AG20443 (cell line): ENCODE measurements at regions not wholly inside any gene's neighbourhood (a gene's known extent, or its start where the extent isn't known, plus 50 kb on each side); places are given as distances from the start of the nearest gene placed in this dataset.
A peak's percentile ranks its signal among the peaks of the same experiment; 100 is the strongest.
"Not testable (repeated sequence)": the region's sequence is repeated elsewhere in the genome, so short reads cannot be mapped to it uniquely, and the experiment has no call there.

Experiments
- DNase-seq: peaks from one replicate; pipeline ENCODE4 v3.0.0; 2012; ENCODE audit warnings: low spot score, mixed read lengths

DNA sequence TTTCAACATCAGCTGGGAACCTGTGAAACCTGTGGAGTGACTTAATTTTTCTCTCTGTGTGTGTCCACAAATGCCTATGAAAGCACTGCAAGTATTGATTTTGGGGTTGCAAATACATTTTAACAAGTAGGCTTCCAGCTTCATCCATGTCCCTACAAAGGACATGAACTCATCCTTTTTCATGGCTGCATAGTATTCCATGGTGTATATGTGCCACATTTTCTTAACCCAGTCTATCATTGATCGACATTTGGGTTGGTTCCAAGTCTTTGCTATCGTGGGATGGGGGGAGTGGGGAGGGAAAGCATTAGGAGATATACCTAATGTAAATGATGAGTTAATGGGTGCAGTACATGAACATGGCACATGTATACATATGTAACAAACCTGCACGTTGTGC is 711.3 kb downstream of the LTN1 start:
- DNase-seq: not testable (repeated sequence)

DNA sequence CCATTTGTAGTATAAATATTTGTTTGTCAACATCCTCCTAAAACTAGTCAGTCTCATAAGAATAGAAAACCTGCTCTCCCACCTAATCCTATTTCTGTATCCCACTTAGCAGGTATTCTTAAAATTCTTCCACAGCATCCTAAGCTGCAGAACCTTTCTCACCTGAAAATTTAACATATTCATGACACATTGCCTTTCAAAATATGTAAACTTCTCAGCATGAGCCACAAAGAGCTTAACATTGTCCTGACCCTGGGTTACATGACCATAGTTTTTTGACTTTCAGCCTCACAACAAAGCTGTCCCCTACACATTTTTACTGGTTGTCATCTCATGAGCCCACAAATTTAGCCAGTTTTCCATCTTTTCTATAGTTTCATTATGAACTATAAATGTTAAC is 712.1 kb downstream of the LTN1 start:
- no peak for DNase-seq

DNA sequence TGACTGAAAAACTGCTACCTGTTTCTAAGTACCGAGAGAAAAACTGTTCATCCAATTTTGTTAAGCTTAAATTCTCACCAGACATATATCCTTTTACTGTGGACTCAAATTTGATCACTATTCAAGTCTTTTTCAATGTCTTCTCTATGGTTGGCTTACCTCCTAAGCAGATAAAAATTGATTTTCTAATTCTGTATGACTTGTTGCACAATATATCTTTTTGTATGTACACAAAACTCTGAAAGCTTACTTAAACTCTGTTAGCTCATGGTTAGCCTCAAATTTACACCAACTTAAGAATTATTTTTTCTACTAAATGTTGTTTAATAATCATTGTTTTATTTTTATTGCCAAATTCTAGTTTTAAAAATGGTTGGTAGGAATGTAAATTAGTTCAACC is 715.4 kb downstream of the LTN1 start:
- no peak for DNase-seq

DNA sequence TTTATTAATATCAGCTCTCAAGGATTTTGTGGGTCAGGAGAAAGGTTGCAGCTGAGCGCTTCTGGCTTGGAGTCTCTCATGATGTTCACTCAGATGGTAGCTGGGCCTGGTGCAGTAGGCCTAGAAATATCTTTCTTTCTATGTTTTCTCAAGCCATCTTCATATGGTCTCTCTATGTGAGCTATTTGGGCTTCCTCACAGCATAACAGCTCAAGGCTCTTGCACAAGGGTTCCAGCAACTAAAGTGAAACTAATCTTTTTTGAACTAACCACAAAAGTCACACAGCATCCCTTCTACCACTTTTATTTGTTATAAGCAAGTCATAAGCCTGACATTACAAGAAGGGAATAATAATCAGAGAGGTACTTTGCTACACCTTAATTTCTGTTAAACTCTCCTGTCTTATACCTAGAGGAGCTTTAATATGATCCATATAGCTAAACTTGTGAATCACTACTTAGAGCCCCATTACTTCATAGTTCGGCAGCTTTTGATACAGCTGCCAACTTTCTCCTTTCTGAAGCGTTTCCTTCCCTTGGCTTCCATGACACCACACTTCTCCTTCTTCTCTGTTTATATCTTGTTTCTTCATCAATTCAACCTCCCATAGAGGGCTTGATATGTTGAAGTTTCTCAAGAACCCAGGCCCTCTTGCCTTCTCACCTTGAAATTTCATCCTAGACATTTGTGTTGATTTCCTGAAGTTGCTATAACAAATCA is 720.2 kb downstream of the LTN1 start:
- DNase-seq: peak; percentile 6

DNA sequence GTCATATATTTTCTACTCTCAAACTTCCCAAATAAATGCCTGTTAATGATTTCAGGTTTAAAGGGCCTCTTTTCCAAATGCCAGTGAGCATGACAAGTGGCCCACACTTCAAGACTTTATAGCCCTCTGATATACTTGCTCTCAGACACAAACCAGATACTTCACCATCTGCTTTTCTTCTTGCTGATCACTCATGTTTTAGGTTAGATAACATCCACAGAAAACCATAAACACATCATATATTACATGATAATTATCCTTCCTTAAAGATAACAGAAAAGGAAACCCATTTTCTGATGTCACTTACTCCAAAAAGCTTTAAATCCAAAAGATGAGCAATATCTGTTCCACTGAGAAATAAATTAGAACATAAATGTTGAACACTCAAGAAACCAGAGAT is 723.5 kb downstream of the LTN1 start:
- no peak for DNase-seq

DNA sequence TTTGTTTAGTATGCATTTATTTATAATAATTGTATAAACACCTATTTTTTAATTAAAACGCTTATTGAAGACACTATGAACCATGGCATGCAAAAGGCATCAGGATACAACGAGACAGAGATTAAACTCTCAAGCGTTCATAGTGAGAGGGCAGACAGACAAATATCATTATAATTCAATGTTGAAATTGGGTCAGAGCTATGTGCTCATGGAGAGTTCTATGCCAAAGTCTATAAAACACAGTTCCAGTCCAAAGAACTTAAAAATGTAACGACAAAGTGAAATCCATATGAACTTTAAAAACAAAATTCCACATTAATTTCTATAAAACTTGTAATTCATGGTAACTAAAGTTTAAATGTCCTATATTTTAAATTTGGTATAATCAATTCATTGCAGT is 724.0 kb downstream of the LTN1 start:
- no peak for DNase-seq

DNA sequence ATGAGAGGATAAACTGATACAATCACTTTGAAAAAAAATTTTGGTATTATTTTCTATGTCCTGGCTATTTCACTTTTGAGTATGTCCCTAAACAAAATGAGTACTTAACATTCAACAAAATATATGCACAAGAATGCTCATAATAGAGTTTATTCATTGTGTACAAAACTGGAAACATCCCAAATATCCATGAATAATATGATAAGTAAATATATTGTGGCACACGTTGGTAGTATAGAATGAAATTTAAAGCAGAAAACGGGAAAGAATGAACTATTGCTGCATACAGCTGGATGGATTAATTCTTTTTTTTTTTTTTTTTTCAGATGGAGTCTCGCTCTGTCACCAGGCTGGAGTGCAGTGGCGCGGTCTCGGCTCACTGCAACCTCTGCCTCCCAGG is 725.2 kb downstream of the LTN1 start:
- no peak for DNase-seq

DNA sequence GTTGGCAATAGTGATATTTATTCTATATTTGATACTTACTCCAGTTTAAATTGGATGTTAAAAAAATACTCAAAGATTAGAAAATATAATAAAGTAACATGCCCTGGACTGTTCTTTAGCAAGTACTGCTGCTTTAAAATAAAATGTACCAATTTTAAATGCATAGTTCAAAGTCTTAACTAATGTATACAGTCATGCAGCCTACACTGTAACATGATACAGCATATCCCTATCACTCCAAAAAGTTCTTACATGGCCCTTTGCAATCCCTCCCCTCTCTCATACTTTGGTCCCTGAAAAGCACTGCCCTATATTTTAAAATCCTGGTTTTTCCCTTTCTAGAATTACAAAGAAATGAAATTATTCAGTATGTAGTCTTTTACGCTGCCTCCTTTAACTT is 726.6 kb downstream of the LTN1 start:
- DNase-seq: no peak

DNA sequence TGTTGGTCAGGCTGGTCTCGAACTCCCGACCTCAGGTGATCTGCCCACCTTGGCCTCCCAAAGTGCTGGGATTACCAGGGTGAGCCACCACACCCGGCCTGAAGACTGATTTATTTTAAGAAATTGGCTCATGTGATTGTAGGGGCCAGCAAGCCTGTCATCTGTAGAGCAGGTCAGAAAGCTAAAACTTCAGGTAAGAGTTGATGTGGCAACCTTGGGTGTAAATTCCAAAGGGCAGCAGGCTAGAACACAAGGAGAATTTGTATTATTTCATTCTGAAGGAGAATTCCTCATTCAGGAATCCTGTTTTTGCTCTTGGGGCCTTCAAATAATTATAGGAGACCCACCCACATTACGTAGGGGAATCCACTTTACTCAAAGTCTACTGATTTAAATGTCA is 728.7 kb downstream of the LTN1 start:
- DNase-seq: no peak

DNA sequence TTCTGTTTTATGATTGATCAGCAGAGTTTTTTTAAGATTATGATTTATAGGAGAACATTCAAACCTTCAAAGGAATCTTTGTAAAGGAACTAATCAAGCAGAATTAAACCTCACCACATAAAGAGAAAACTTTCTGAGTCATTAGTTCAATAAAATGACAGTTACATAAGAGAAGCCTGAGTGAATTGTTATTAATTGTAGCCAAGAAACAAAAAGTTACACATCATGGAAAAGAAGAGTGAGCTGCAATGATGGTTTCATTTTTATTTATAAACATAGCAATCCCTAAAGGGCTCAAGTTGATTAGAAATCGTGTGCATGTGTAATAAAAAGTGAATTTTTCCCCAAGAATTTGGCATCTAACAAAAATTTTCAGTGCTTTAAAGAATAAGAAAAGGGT is 731.4 kb downstream of the LTN1 start:
- peak; percentile 11 for DNase-seq

DNA sequence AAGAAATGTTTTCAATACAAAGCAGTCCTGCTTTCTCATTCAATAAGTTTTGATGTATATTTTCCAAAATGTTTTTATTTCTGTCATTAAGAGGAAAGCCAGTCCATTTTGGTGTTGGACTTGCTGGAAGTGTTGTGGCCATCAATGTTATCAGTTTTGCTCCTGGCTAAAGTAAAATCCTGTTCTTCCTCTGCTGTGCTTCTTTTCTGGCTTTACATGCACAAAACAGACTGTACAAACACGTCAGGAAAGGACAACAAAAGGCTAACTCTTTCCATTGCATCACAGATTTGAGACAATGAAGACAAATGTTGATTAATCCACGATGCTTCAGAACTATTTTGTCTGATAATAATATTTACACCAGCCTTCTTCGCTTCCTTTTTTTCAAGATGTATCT is 735.4 kb downstream of the LTN1 start:
- DNase-seq: no peak

DNA sequence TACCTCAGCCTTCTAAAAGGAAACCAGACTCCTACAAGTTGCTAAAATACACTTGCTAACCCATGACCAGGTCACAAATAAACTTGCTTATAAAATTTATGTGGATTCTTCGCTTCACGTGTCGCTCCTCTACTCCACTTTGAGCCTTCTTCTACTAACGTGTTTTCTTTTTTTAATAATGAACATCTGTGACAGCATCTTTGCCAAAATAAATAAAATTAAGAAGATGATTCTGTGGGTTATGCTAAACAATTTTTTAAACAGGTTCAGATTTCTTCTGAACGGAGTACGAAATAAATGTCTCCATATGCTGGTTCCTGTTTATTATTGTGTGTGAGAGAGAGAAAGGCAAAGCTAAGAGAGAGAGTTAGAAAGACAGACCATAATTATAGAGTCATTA is 735.8 kb downstream of the LTN1 start:
- no peak for DNase-seq

DNA sequence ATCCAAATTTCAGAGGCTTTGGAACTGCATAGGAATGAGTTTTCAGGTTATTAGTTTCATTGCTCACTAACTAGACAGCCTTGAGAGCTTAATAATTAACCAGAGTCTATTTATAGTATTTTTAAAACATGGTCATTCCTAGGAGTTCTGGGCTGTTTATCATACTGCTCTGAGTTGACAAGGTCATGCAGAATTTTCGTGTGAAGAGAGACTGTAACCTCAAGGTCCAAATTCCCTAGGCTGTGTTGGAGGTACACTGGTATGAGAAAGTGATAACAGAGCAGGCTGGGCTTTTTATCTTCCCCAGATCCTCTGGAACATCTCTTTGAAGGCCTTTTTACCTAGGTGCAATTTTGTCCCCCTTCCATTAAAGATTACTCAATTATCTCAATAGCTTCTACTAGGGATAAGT is 736.3 kb downstream of the LTN1 start:
- DNase-seq: no peak

DNA sequence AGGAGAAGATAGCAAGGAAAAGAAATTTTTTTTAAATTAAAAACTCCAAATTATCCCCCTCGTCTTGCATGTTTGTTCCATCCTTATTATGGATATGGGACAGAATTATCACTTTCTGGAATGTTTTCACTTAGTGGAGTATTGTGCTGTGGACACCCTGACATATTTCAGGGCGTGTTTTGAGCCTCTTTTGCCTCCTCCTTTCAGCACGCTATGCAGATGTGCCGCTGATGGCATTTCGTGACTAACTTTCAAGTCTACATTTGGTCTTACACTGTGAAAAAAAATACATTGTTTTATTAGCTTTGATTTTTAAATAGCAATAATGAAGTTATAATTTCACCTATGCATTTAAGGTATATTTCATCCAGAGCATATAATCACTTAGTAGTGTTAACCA is 738.7 kb downstream of the LTN1 start:
- DNase-seq: peak; percentile 50

DNA sequence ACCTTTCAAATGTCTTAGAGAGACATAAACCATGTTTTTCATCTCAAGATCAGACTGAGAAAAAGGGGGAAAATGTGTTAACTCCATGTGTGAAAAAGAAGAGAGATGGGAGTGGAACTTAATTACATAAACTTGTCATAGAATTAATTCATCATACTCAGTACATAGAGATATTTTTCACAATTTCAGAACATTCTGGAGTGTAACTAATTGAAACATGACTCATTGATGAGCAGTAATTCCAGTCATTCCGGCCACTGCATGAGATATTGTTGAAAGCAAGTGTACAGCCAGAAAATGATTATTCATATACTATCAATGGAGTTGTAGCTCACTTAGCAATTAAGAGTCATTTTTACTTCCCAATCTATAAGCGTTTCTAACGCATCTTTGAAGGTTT is 739.3 kb downstream of the LTN1 start:
- DNase-seq: peak; percentile 43

DNA sequence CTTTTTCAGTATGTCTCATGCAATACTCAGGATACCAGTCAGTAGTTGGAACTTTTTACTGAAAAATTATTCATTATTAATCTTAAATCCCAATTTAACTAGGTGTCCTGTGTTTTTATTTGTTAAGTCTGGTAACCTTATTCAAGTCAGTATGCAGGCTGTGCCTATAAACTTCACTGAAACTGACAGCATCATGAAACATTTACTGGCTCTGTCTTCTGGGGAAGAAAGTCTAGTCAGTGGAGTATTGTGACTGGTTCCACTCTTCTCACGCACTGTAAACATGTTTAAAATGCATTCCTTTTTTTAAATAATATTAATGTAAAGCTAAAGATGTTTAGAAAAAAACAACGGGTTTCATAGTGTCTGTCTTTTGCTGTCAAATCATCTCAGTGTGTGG is 739.7 kb downstream of the LTN1 start:
- DNase-seq: no peak

DNA sequence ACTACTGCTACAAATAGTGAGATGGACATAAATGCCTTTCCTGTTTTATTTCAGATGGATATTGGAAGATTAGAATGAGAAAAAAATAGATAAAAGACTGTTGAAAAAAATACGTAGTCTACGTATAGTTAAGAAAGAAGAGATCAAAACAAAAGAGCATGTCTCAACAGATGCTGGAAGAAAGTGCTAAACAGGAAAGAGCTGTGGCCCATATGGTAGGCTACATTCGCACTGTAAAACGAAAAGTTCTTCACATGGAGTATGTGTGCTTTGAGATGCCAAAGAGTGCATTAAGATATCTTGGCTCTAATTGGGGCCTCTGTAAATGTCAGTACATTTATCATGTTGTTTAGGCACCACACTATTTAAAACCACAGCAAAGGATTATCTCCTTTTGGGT is 741.7 kb downstream of the LTN1 start:
- no peak for DNase-seq

DNA sequence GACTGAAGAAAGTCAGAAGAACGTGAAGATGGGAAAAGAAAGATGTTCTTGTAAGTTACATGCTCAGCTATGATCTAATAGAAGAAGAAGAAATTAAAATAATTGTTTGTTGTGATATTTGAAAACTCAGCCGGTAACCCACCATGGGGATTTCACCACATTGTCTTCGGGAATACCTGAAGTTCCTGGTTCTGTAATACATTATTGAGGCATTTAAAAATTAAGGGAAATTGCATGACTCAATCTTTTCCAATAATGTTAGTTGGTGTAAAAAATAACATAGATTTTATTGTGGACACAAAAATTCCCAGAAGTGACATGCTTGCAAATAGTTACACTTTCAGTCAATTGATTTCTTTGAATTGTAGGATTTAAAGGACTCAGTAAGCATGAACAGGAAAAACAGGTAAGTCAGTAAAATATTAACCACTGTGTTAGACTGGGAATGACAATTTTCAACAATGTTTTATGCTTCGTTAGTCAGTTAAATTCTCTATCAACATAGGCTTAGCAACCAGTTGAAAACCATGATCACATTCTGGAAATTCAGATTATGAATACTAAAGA is 745.1 kb downstream of the LTN1 start:
- no peak for DNase-seq

DNA sequence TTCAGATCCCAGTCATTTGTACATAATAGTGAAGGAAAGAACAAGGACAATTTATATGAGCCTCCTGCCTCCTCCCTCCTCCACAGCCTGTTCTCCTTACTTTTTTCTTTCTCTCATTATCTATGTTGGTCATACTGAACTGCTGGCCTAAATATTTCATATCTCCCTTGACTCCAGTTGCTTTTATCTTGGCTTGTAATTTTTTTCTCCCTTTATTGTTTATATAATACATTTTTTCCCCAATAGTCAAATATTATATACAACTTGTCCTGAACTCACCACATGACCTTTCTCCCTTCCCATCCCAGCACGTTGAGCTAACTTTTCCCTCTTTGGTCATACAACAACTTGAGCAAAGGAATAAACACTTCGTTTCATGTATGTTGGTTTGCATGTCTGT is 752.1 kb downstream of the LTN1 start:
- DNase-seq: no peak

DNA sequence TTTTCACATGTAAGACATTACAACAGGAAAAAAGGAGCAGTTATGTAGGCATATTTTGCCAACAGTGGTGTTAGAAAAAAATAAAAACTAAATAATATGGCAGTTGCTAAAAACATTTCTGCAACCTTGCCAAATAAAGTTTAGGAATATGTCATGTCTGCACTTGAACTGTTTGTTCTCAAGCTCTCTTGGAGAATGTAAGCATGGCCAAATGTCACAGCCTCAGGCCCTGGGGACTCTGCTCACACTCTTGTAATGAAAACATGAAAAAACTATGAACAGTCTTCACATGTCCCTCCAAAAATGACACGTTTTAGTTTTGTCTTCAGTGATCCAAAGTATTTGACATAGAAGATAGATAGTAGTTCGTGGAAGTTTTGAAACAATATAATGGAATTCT is 753.3 kb downstream of the LTN1 start:
- no peak for DNase-seq

DNA sequence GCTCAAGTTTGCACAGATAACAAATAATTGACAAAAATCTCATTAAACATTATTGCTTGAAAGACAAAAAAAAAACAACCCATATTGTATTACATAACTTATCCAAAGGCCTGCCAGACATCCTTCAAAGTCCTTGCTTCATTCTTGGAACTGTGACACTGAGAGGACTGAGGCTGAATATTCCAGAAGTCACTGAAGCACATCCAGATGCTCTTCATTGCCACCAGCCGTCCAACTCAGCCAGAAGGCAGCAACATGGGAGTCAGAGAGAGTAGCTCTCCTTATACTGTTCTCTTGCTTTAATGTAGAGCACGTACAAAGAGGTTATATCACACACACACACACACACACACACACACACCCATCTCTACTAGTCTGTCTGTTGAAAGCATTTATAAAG is 755.0 kb downstream of the LTN1 start:
- no peak for DNase-seq

DNA sequence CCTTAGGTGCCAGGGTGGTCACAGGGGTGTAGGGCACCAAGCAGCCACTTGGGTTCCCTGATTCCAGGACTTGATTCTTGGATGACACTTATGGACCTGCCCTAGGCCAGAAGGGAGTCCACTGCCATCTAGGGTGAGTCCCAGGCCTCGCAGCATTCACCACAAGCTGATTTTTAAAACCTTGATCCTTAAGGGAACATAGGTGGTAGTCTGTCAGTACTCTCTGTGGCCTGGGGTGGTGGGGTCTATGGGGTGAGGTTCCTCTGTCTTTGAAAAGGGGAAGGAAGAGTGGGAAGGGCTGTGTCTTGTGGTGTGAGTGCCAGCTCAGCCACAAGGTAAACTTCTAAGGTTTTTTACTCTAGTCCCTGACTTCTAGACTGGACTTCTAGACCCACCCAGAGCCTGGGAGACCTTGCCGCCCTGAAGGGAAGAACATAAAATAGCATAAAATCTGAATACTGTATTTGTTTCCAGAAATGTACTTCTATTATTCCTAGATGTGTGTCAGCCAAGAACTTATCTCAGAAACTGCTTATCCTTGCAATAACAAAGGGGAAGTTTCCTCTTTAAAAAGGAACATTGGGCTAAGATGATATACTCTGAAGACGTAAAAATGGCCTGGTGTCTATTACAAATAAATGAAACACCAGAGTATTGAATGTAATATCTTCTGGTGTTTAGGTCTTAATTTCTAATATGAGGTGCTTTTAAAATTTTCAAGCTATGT is 757.3 kb downstream of the LTN1 start:
- no peak for DNase-seq

DNA sequence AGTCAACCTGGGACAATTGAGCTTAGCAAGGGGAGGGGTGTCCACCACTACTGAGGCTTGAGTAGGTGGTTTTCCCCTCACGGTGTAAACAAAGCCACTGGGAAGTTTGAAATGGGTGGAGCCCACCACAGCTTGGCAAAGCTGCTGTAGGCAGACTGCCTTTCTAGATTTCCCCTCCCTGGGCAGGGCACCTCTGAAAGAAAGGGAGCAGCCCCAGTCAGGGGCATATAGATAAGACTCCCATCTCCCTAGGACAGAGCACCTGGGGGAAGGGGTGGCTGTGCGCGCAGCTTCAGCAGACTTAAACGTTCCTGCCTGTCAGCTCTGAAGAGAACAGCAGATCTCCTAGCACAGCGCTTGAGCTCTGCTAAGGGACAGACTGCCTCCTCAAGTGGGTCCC is 758.4 kb downstream of the LTN1 start:
- no peak for DNase-seq
